SK-N-SH (cell line): ENCODE measurements at regions not wholly inside any gene's neighbourhood (a gene's known extent, or its start where the extent isn't known, plus 50 kb on each side); places are given as distances from the start of the nearest gene placed in this dataset.

Experiments used
- CTCF ChIA-PET: fragments of 300-600, 350-600 bp; formaldehyde crosslinking; extraction: SDS; loops from one replicate; lab custom pipeline; 2021; lab: Yijun Ruan, JAX
- POLR2A ChIA-PET: fragments of 350-600 bp; sonication (Branson Sonifier 250); formaldehyde crosslinking; extraction: SDS; loops from one replicate; lab custom pipeline; 2020; ENCODE audit warnings: antibody characterized with exemption, inconsistent platforms; lab: Yijun Ruan, JAX
- DNase-seq: peaks from one replicate; pipeline ENCODE4 v3.0.0; 2012
- H2AFZ ChIP-seq: fragments of 200-600 bp; sonication (generic); 2 replicates; pipeline ENCODE4 v1.8.1; 2016; ENCODE audit warnings: antibody characterized with exemption, mild to moderate bottlenecking, low read depth
- H3F3A ChIP-seq: fragments of 200-600 bp; sonication (generic); replicated peaks from 2 replicates; pipeline ENCODE3; 2016; ENCODE audit warnings: antibody characterized with exemption, mild to moderate bottlenecking; ENCODE audit not compliant: insufficient read depth
- H3K27ac ChIP-seq, 2 experiments: fragments of 200-500 bp in 1 of 2; fragments of 200-600 bp in 1 of 2; sonication (Bioruptor generic) in 1 of 2; sonication (generic), shearing (Covaris generic) in 1 of 2; 2 replicates each; pipeline versions ENCODE4 v1.5.1 to v1.6.1; 2014 to 2016; ENCODE audit warnings: low read depth in 2 of 2, inconsistent platforms in 1 of 2, low read length in 1 of 2, mild to moderate bottlenecking in 1 of 2, mixed read lengths in 1 of 2
- H3K27me3 ChIP-seq: fragments of 200-600 bp; sonication (generic), shearing (Covaris generic); 2 replicates; pipeline ENCODE4 v1.6.1; 2016; ENCODE audit warnings: mixed run types; ENCODE audit not compliant: insufficient read depth
- H3K36me3 ChIP-seq, 2 experiments: fragments of 200-500 bp in 1 of 2; fragments of 200-600 bp in 1 of 2; sonication (Bioruptor generic) in 1 of 2; sonication (generic) in 1 of 2; replicated peaks in 1 of 2; 2 replicates each; pipeline versions ENCODE3 to v1.5.1; 2014 to 2016; ENCODE audit warnings: low read length in 1 of 2, mild to moderate bottlenecking in 1 of 2; ENCODE audit not compliant: insufficient read depth in 2 of 2, control insufficient read depth in 1 of 2
- H3K4me1 ChIP-seq, 2 experiments: fragments of 200-500 bp in 1 of 2; fragments of 200-600 bp in 1 of 2; sonication (Bioruptor generic) in 1 of 2; sonication (generic), shearing (Covaris generic) in 1 of 2; 2 replicates each; pipeline versions ENCODE4 v1.5.1 to v1.6.1; 2014 to 2016; ENCODE audit warnings: low read depth in 1 of 2, low read length in 1 of 2, mixed run types in 1 of 2; ENCODE audit not compliant: insufficient read depth in 2 of 2, control insufficient read depth in 1 of 2
- H3K4me2 ChIP-seq: fragments of 200-600 bp; sonication (generic), shearing (Covaris generic); 2 replicates; pipeline ENCODE4 v1.6.1; 2017; ENCODE audit warnings: mixed run types
- H3K4me3 ChIP-seq, 2 experiments: fragments of 200-500 bp in 1 of 2; fragments of 200-600 bp in 1 of 2; sonication (Bioruptor generic) in 1 of 2; sonication (generic), shearing (Covaris generic) in 1 of 2; 2 replicates each; pipeline versions ENCODE4 v1.5.1 to v1.8.1; 2014 to 2016; ENCODE audit warnings: low read depth in 2 of 2, inconsistent platforms in 1 of 2, low read length in 1 of 2, mild to moderate bottlenecking in 1 of 2, mixed read lengths in 1 of 2, moderate library complexity in 1 of 2
- H3K79me2 ChIP-seq: fragments of 200-600 bp; sonication (generic); 2 replicates; pipeline ENCODE4 v1.8.1; 2017; ENCODE audit warnings: mild to moderate bottlenecking; ENCODE audit not compliant: insufficient read depth
- H3K9ac ChIP-seq: fragments of 200-600 bp; sonication (generic); 2 replicates; pipeline ENCODE4 v1.6.1; 2017; ENCODE audit warnings: mixed run types
- H3K9me2 ChIP-seq: fragments of 200-600 bp; sonication (generic); 2 replicates; pipeline ENCODE4 v1.6.1; 2017; ENCODE audit warnings: mixed run types
- H3K9me3 ChIP-seq: fragments of 200-600 bp; sonication (generic); 2 replicates; pipeline ENCODE4 v1.6.1; 2017; ENCODE audit warnings: mixed run types, mild to moderate bottlenecking, moderate library complexity
- H4K20me1 ChIP-seq: fragments of 200-600 bp; sonication (generic); 2 replicates; pipeline ENCODE4 v1.6.1; 2017; ENCODE audit warnings: mild to moderate bottlenecking, mixed run types; ENCODE audit not compliant: insufficient read depth
- CHD2 ChIP-seq: fragments of 150-350 bp; IDR thresholded peaks from 2 replicates; pipeline ENCODE4 v1.6.1; 2018; ENCODE audit warnings: low read length; ENCODE audit not compliant: partially characterized antibody
- ELF1 ChIP-seq: IDR thresholded peaks from 2 replicates; pipeline ENCODE4 v1.4.0; 2012
- EZH2phosphoT487 ChIP-seq: fragments of 200-600 bp; sonication (generic); IDR thresholded peaks from 2 replicates; pipeline ENCODE4 v1.6.1; 2017; ENCODE audit warnings: low read depth, mixed run types, mild to moderate bottlenecking, antibody characterized with exemption, moderate library complexity, borderline replicate concordance
- FOSL2 ChIP-seq: IDR thresholded peaks from 2 replicates; pipeline ENCODE4 v1.4.0; 2012; ENCODE audit warnings: low read depth, mild to moderate bottlenecking, moderate library complexity, borderline replicate concordance
- GATA2 ChIP-seq: sonication (generic); formaldehyde crosslinking; IDR thresholded peaks from 2 replicates; pipeline ENCODE4 v1.5.0; 2020; ENCODE audit warnings: mild to moderate bottlenecking, missing genetic modification reagents
- JUND ChIP-seq: IDR thresholded peaks from 2 replicates; pipeline ENCODE4 v1.4.0; 2012
- MAX ChIP-seq: IDR thresholded peaks from 2 replicates; pipeline ENCODE4 v1.4.0; 2012; ENCODE audit warnings: low read depth
- MEF2A ChIP-seq: IDR thresholded peaks from 2 replicates; pipeline ENCODE4 v1.4.0; 2012; ENCODE audit warnings: low read depth, borderline replicate concordance
- MXI1 ChIP-seq: IDR thresholded peaks from 2 replicates; pipeline ENCODE4 v1.6.1; 2012; ENCODE audit warnings: mild to moderate bottlenecking, low read depth, low read length, improper control_type of control experiment
- NFIC ChIP-seq: IDR thresholded peaks from 2 replicates; pipeline ENCODE4 v1.4.0; 2012; ENCODE audit warnings: borderline replicate concordance
- PBX3 ChIP-seq: IDR thresholded peaks from 2 replicates; pipeline ENCODE4; 2012
- POLR2AphosphoS5 ChIP-seq: IDR thresholded peaks from 2 replicates; pipeline ENCODE4 v1.6.1; 2012; ENCODE audit warnings: low read depth, low read length
- RCOR1 ChIP-seq: fragments of 150-350 bp; IDR thresholded peaks from 2 replicates; pipeline ENCODE4 v1.6.1; 2017; ENCODE audit warnings: antibody characterized with exemption, low read length
- REST ChIP-seq: IDR thresholded peaks from 2 replicates; pipeline ENCODE4 v1.6.1; 2012; ENCODE audit warnings: mild to moderate bottlenecking, low read depth, low read length, moderate library complexity
- RXRA ChIP-seq: IDR thresholded peaks from 2 replicates; pipeline ENCODE4 v1.4.0; 2012; ENCODE audit warnings: low read depth, mild to moderate bottlenecking, borderline replicate concordance
- SIN3A ChIP-seq: IDR thresholded peaks from 2 replicates; pipeline ENCODE4 v1.6.1; 2012; ENCODE audit warnings: low read depth, mild to moderate bottlenecking, low read length, moderate library complexity, borderline replicate concordance
- SMC3 ChIP-seq: IDR thresholded peaks from 2 replicates; pipeline ENCODE4 v1.6.1; 2012; ENCODE audit warnings: low read depth, low read length, improper control_type of control experiment
- TCF12 ChIP-seq: IDR thresholded peaks from 2 replicates; pipeline ENCODE4 v1.4.0; 2012
- TEAD4 ChIP-seq: IDR thresholded peaks from 2 replicates; pipeline ENCODE4 v1.4.0; 2012; ENCODE audit warnings: mild to moderate bottlenecking, borderline replicate concordance; ENCODE audit not compliant: insufficient read depth
- YY1 ChIP-seq: IDR thresholded peaks from 2 replicates; pipeline ENCODE4 v1.4.0; 2012; ENCODE audit warnings: low read depth, mild to moderate bottlenecking
- ZBTB33 ChIP-seq: IDR thresholded peaks from 2 replicates; pipeline ENCODE4 v1.4.0; 2012; ENCODE audit warnings: low read depth, borderline replicate concordance
- WGBS: methylation state at CpG from one replicate; pipeline ENCODE4 v1.1.6; 2017; ENCODE audit warnings: low lambda C conversion rate; 5-methylcytosine and 5-hydroxymethylcytosine counted together

- WGBS, result 14% methylated on average over 4 of the region's 4 CpGs
- Histone ChIP-seq H3K9ac (no peak overlapping the region), H3K4me1 (no peaks in the 10 kb centered on the region), H3K27me3 (no peaks in the 10 kb centered on the region), H3K9me3 (no peaks in the 10 kb centered on the region), H3K36me3 (no peaks in the 10 kb centered on the region), H3K4me3 (no peak overlapping the region), H4K20me1 (no peaks in the 10 kb centered on the region), H3K27ac (no peak overlapping the region), H3K9me2 (no peaks in the 10 kb centered on the region), H3K79me2 (no peaks in the 10 kb centered on the region), H2AFZ (no peak overlapping the region), H3K4me2 (no peak overlapping the region), H3F3A (no peaks in the 10 kb centered on the region)
- POLR2A ChIA-PET, result no interaction called here
- no peak for TF ChIP-seq RXRA
- TF ChIP-seq YY1, result no peak
- TF ChIP-seq GATA2, result no peak
- TF ChIP-seq MEF2A, result no peak
- TF ChIP-seq PBX3, result no peak
- TF ChIP-seq ELF1, result no peak
- TF ChIP-seq NFIC, result no peak
- TF ChIP-seq RCOR1, result no peak
- TF ChIP-seq EZH2phosphoT487, result no peak
- TF ChIP-seq JUND, result no peak
- TF ChIP-seq TCF12, result no peak
- no peak for TF ChIP-seq SIN3A
- no peak for TF ChIP-seq ZBTB33
- TF ChIP-seq SMC3, result no peak
- no peak for DNase-seq
- CTCF ChIA-PET, result interaction anchor here (0.9 kb wide), 1 partner anchor 22 kb away, joined by 3 read pairs; no protein-coding TSS in a partner anchor
These were observed 195.7 kb upstream of the TOX3 start for GRCh38 chr16:52742608-52743170.

GRCh38 chr16:52742052-52742451 lies 195.1 kb upstream of the TOX3 start:
- Histone ChIP-seq H3F3A (no peaks in the 10 kb centered on the region), H2AFZ (no peak overlapping the region), H3K27ac (no peak overlapping the region), H3K27me3 (no peaks in the 10 kb centered on the region), H3K9me2 (no peaks in the 10 kb centered on the region), H3K36me3 (no peaks in the 10 kb centered on the region), H4K20me1 (no peaks in the 10 kb centered on the region), H3K4me2 (no peak overlapping the region), H3K79me2 (no peaks in the 10 kb centered on the region), H3K9me3 (no peaks in the 10 kb centered on the region), H3K9ac (no peak overlapping the region), H3K4me3 (no peak overlapping the region), H3K4me1 (no peaks in the 10 kb centered on the region)
- no peak for DNase-seq
- ChIA-PET POLR2A (no interaction called here), CTCF (no interaction called here)
- WGBS, result 65% methylated on average over 8 of the region's 8 CpGs
- TF ChIP-seq TCF12, result no peak
- no peak for TF ChIP-seq REST
- no peak for TF ChIP-seq MXI1
- no peak for TF ChIP-seq NFIC
- no peak for TF ChIP-seq TEAD4
- TF ChIP-seq FOSL2, result no peak
- TF ChIP-seq EZH2phosphoT487, result no peak
- TF ChIP-seq GATA2, result no peak
- no peak for TF ChIP-seq CHD2
- TF ChIP-seq POLR2AphosphoS5, result no peak
- no peak for TF ChIP-seq ZBTB33
- no peak for TF ChIP-seq MAX
- TF ChIP-seq JUND, result no peak
